ENCODE measurements at regions not wholly inside any gene's neighbourhood (a gene's known extent, or its start where the extent isn't known, plus 50 kb on each side); places are given as distances from the start of the nearest gene placed in this dataset.

- no peak overlapping the region for H3K27ac Mint-ChIP-seq
- no peaks in the 10 kb centered on the region for H3K9me3 ChIP-seq
- H3K9me3 Mint-ChIP-seq, result no peaks in the 10 kb centered on the region
- H3K4me1 ChIP-seq (ENCODE audit: control insufficient read depth in 1 of 2, extremely low read depth in 1 of 2, insufficient read depth in 2 of 2, low read length in 2 of 2), result no peaks in the 10 kb centered on the region
- no peaks in the 10 kb centered on the region for H3K36me3 ChIP-seq (ENCODE audit: control insufficient read depth in 2 of 2, extremely low read depth in 1 of 2, insufficient read depth in 1 of 2, low read length in 1 of 2)
- no peaks in the 10 kb centered on the region for H3K36me3 Mint-ChIP-seq
- H3K4me3 Mint-ChIP-seq, result no peak overlapping the region
- no peaks in the 10 kb centered on the region for H3K27me3 ChIP-seq (replicated peaks in 1 of 2; ENCODE audit: control insufficient read depth in 2 of 2, extremely low read depth in 1 of 2, insufficient read depth in 2 of 2, low read length in 1 of 2)
- no peak overlapping the region for H3K4me3 ChIP-seq (ENCODE audit: control insufficient read depth in 1 of 2, extremely low read depth in 1 of 2, low read length in 1 of 2)
- CTCF ChIA-PET, result interaction anchor here (0.6 to 0.7 kb wide), 4 partner anchors 14 to 597 kb away, joined by 4 to 5 read pairs (median 4); no protein-coding TSS in a partner anchor
- no CpG with 5 or more reads among the region's 4 CpGs for WGBS (ENCODE audit: insufficient coverage)
- no peak for ATAC-seq (replicated peaks in 1 of 4)
- POLR2A ChIA-PET, result no interaction called here
- H3K4me1 Mint-ChIP-seq, result peaks cover 0 to 4% (median 2%) of the 10 kb centered on the region in 3 donors
- DNase-seq, result no peak
- peaks cover 0 to 3% of the 10 kb centered on the region in 2 donors for H3K27me3 Mint-ChIP-seq
- no peak overlapping the region for H3K27ac ChIP-seq (ENCODE audit: low read length)
These were observed 95.9 kb upstream of the PCSK1 start for GRCh38 chr5:96528826-96529474.

- Mint-ChIP-seq H3K4me3 (no peak overlapping the region), H3K27ac (no peak overlapping the region), H3K27me3 (peaks cover 0 to 3% of the 10 kb centered on the region in 2 donors), H3K9me3 (no peaks in the 10 kb centered on the region), H3K36me3 (no peaks in the 10 kb centered on the region), H3K4me1 (peaks cover 0 to 4% (median 2%) of the 10 kb centered on the region in 3 donors)
- ChIA-PET POLR2A (no interaction called here), CTCF (interaction anchor here (0.7 kb wide), 2 partner anchors 15 to 66 kb away, joined by 5 read pairs; no protein-coding TSS in a partner anchor)
- Histone ChIP-seq H3K27ac (ENCODE audit: low read length) (no peak overlapping the region), H3K36me3 (ENCODE audit: control insufficient read depth in 2 of 2, extremely low read depth in 1 of 2, insufficient read depth in 1 of 2, low read length in 1 of 2) (no peaks in the 10 kb centered on the region), H3K4me1 (ENCODE audit: control insufficient read depth in 1 of 2, extremely low read depth in 1 of 2, insufficient read depth in 2 of 2, low read length in 2 of 2) (no peaks in the 10 kb centered on the region), H3K27me3 (replicated peaks in 1 of 2; ENCODE audit: control insufficient read depth in 2 of 2, extremely low read depth in 1 of 2, insufficient read depth in 2 of 2, low read length in 1 of 2) (no peaks in the 10 kb centered on the region), H3K4me3 (ENCODE audit: control insufficient read depth in 1 of 2, extremely low read depth in 1 of 2, low read length in 1 of 2) (no peak overlapping the region), H3K9me3 (no peaks in the 10 kb centered on the region)
- DNase-seq, result no peak
- WGBS (ENCODE audit: insufficient coverage), result no CpG with 5 or more reads among the region's 6 CpGs
- no peak for ATAC-seq (replicated peaks in 1 of 4)
These were observed 96.5 kb upstream of the PCSK1 start for GRCh38 chr5:96529559-96529958.

GRCh38 chr5:96530901-96531300 lies 97.9 kb upstream of the PCSK1 start:
- H3K27ac ChIP-seq (ENCODE audit: low read length), result no peak overlapping the region
- no peak for ATAC-seq (replicated peaks in 1 of 4)
- no peak overlapping the region for H3K4me3 ChIP-seq (ENCODE audit: control insufficient read depth in 1 of 2, extremely low read depth in 1 of 2, low read length in 1 of 2)
- no peaks in the 10 kb centered on the region for H3K9me3 Mint-ChIP-seq
- H3K4me3 Mint-ChIP-seq, result no peak overlapping the region
- peaks cover 4 to 6% (median 5%) of the 10 kb centered on the region in 3 donors for H3K4me1 Mint-ChIP-seq
- no peak overlapping the region for H3K27ac Mint-ChIP-seq
- H3K9me3 ChIP-seq, result no peaks in the 10 kb centered on the region
- H3K36me3 ChIP-seq (ENCODE audit: control insufficient read depth in 2 of 2, extremely low read depth in 1 of 2, insufficient read depth in 1 of 2, low read length in 1 of 2), result no peaks in the 10 kb centered on the region
- H3K4me1 ChIP-seq (ENCODE audit: control insufficient read depth in 1 of 2, extremely low read depth in 1 of 2, insufficient read depth in 2 of 2, low read length in 2 of 2), result no peaks in the 10 kb centered on the region
- CTCF ChIA-PET, result no interaction called here
- peaks cover 0 to 3% of the 10 kb centered on the region in 2 donors for H3K27me3 Mint-ChIP-seq
- no peaks in the 10 kb centered on the region for H3K27me3 ChIP-seq (replicated peaks in 1 of 2; ENCODE audit: control insufficient read depth in 2 of 2, extremely low read depth in 1 of 2, insufficient read depth in 2 of 2, low read length in 1 of 2)
- POLR2A ChIA-PET, result interaction anchor here in 1 of 2 donors (0.6 kb wide), 1 partner anchor 822 kb away, joined by 3 read pairs; no protein-coding TSS in a partner anchor
- H3K36me3 Mint-ChIP-seq, result no peaks in the 10 kb centered on the region
- no peak for DNase-seq

GRCh38 chr5:96533371-96533770 lies 100.3 kb upstream of the PCSK1 start:
- peaks cover 6 to 11% of the 10 kb centered on the region in 2 experiments for H3K4me1 ChIP-seq (ENCODE audit: control insufficient read depth in 1 of 2, extremely low read depth in 1 of 2, insufficient read depth in 2 of 2, low read length in 2 of 2)
- Mint-ChIP-seq H3K4me3 (no peak overlapping the region), H3K27ac (no peak overlapping the region), H3K27me3 (peaks cover 0 to 3% of the 10 kb centered on the region in 2 donors), H3K36me3 (no peaks in the 10 kb centered on the region), H3K4me1 (peaks cover 28 to 29% (median 28%) of the 10 kb centered on the region in 3 donors), H3K9me3 (no peaks in the 10 kb centered on the region)
- no peaks in the 10 kb centered on the region for H3K9me3 ChIP-seq
- no peak overlapping the region for H3K4me3 ChIP-seq (ENCODE audit: control insufficient read depth in 1 of 2, extremely low read depth in 1 of 2, low read length in 1 of 2)
- ATAC-seq (replicated peaks in 1 of 4) (no peak), DNase-seq (no peak)
- WGBS (ENCODE audit: insufficient coverage), result no CpG with 5 or more reads among the region's 4 CpGs
- no peak overlapping the region for H3K27ac ChIP-seq (ENCODE audit: low read length)
- H3K27me3 ChIP-seq (replicated peaks in 1 of 2; ENCODE audit: control insufficient read depth in 2 of 2, extremely low read depth in 1 of 2, insufficient read depth in 2 of 2, low read length in 1 of 2), result no peaks in the 10 kb centered on the region
- ChIA-PET CTCF (no interaction called here), POLR2A (no interaction called here)
- no peaks in the 10 kb centered on the region for H3K36me3 ChIP-seq (ENCODE audit: control insufficient read depth in 2 of 2, extremely low read depth in 1 of 2, insufficient read depth in 1 of 2, low read length in 1 of 2)

DNA sequence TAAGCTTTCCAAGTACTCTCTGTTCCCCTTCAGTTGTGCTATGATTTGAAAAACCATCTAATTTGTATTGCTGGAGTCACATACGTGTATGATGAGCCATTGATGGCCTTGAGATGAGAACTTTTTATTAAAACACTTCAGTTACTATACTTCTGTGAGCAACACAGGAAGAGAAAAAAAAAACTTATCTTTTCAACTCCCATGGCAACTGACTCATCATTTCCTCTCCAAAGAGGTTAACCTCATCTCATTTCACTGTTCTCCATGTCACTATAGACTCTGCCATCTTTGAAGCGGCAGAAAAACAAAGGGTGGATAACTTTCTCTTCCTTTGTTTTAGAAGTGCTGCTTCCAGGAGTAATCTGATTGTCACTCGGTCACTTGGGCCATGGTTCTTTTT lies 104.3 kb upstream of the PCSK1 start:
- Histone ChIP-seq H3K27ac (ENCODE audit: low read length) (peak overlapping the region; percentile 86), H3K4me1 (ENCODE audit: control insufficient read depth in 1 of 2, extremely low read depth in 1 of 2, insufficient read depth in 2 of 2, low read length in 2 of 2) (peaks cover 7 to 11% of the 10 kb centered on the region in 2 experiments), H3K4me3 (ENCODE audit: control insufficient read depth in 1 of 2, extremely low read depth in 1 of 2, low read length in 1 of 2) (no peak overlapping the region), H3K36me3 (ENCODE audit: control insufficient read depth in 2 of 2, extremely low read depth in 1 of 2, insufficient read depth in 1 of 2, low read length in 1 of 2) (no peaks in the 10 kb centered on the region), H3K9me3 (no peaks in the 10 kb centered on the region), H3K27me3 (replicated peaks in 1 of 2; ENCODE audit: control insufficient read depth in 2 of 2, extremely low read depth in 1 of 2, insufficient read depth in 2 of 2, low read length in 1 of 2) (no peaks in the 10 kb centered on the region)
- CTCF ChIA-PET, result no interaction called here
- DNase-seq, result peak in 8 of 35 experiments; percentile 2 to 75 (median 9)
- POLR2A ChIA-PET, result no interaction called here
- Mint-ChIP-seq H3K4me3 (peak overlapping the region; percentile 34 to 61 (median 53)), H3K27ac (peak overlapping the region; percentile 91 to 95), H3K36me3 (no peaks in the 10 kb centered on the region), H3K4me1 (peaks cover 34 to 40% (median 36%) of the 10 kb centered on the region in 3 donors), H3K9me3 (no peaks in the 10 kb centered on the region), H3K27me3 (no peaks in the 10 kb centered on the region)
- no CpG with 5 or more reads among the region's 3 CpGs for WGBS (ENCODE audit: insufficient coverage)
- peak; percentile 94 to 99 (median 95) for ATAC-seq (replicated peaks in 1 of 4)

GRCh38 chr5:96538808-96539250 lies 105.8 kb upstream of the PCSK1 start:
- WGBS (ENCODE audit: insufficient coverage), result no CpG with 5 or more reads among the region's 1 CpG
- Histone ChIP-seq H3K4me3 (ENCODE audit: control insufficient read depth in 1 of 2, extremely low read depth in 1 of 2, low read length in 1 of 2) (no peak overlapping the region), H3K27ac (ENCODE audit: low read length) (peak overlapping the region; percentile 30), H3K4me1 (ENCODE audit: control insufficient read depth in 1 of 2, extremely low read depth in 1 of 2, insufficient read depth in 2 of 2, low read length in 2 of 2) (peaks cover 7 to 11% of the 10 kb centered on the region in 2 experiments), H3K36me3 (ENCODE audit: control insufficient read depth in 2 of 2, extremely low read depth in 1 of 2, insufficient read depth in 1 of 2, low read length in 1 of 2) (no peaks in the 10 kb centered on the region), H3K9me3 (no peaks in the 10 kb centered on the region), H3K27me3 (replicated peaks in 1 of 2; ENCODE audit: control insufficient read depth in 2 of 2, extremely low read depth in 1 of 2, insufficient read depth in 2 of 2, low read length in 1 of 2) (no peaks in the 10 kb centered on the region)
- CTCF ChIA-PET, result interaction anchor here in 1 of 2 donors (0.5 kb wide), 2 partner anchors 693 to 1268 kb away, joined by 3 to 5 read pairs; no protein-coding TSS in a partner anchor
- Mint-ChIP-seq H3K27ac (peak overlapping the region; percentile 75 to 79), H3K4me1 (peaks cover 34 to 40% (median 36%) of the 10 kb centered on the region in 3 donors), H3K9me3 (no peaks in the 10 kb centered on the region), H3K4me3 (peak overlapping the region; percentile 4 to 40 (median 10)), H3K27me3 (peaks cover 0 to 3% of the 10 kb centered on the region in 2 donors), H3K36me3 (no peaks in the 10 kb centered on the region)
- DNase-seq, result peak in 1 of 35 experiments; percentile 5
- POLR2A ChIA-PET, result interaction anchor here in 1 of 2 donors (0.6 kb wide), 1 partner anchor 220 kb away, joined by 3 read pairs; no protein-coding TSS in a partner anchor
- peak; percentile 31 to 74 (median 60) for ATAC-seq (replicated peaks in 1 of 4)
